Neural progenitor cell (in vitro differentiated cells): ENCODE measurements at regions not wholly inside any gene's neighbourhood (a gene's known extent, or its start where the extent isn't known, plus 50 kb on each side); places are given as distances from the start of the nearest gene placed in this dataset.

ENCODE experiments used
- DNase-seq: peaks from one replicate; pipeline ENCODE4 v3.0.0-alpha.2; 2016; ENCODE audit warnings: low spot score
- H2AFZ ChIP-seq: fragments of 200-600 bp; sonication (generic); replicated peaks from 2 replicates; pipeline ENCODE4 v1.6.1; 2016; ENCODE audit warnings: antibody characterized with exemption
- H3F3A ChIP-seq: fragments of 200-600 bp; sonication (generic); 2 replicates; pipeline ENCODE4 v1.6.1; 2016; ENCODE audit warnings: antibody characterized with exemption, low read depth
- H3K27ac ChIP-seq: fragments of 200-600 bp; sonication (generic); 2 replicates; pipeline ENCODE4 v1.5.1; 2016; ENCODE audit warnings: mild to moderate bottlenecking
- H3K27me3 ChIP-seq: fragments of 200-600 bp; sonication (generic); 2 replicates; pipeline ENCODE4 v1.6.1; 2016; ENCODE audit warnings: mild to moderate bottlenecking, moderate library complexity
- H3K36me3 ChIP-seq: fragments of 200-600 bp; sonication (generic); 2 replicates; pipeline ENCODE4 v1.5.1; 2016
- H3K4me1 ChIP-seq: fragments of 200-600 bp; sonication (generic); 2 replicates; pipeline ENCODE4 v1.6.1; 2016; ENCODE audit warnings: mixed run types
- H3K4me2 ChIP-seq: fragments of 200-600 bp; sonication (generic); 2 replicates; pipeline ENCODE4 v1.6.1; 2016
- H3K4me3 ChIP-seq: fragments of 200-600 bp; sonication (generic); 2 replicates; pipeline ENCODE4 v1.5.1; 2016
- H3K79me2 ChIP-seq: fragments of 200-600 bp; sonication (generic); 2 replicates; pipeline ENCODE4 v1.6.1; 2016; ENCODE audit warnings: low read depth
- H3K9ac ChIP-seq: fragments of 200-600 bp; sonication (generic); 2 replicates; pipeline ENCODE4 v1.6.1; 2016
- H3K9me3 ChIP-seq: fragments of 200-600 bp; sonication (generic); 2 replicates; pipeline ENCODE4 v1.5.1; 2016; ENCODE audit warnings: low read depth
- H4K20me1 ChIP-seq: fragments of 200-600 bp; sonication (generic); 2 replicates; pipeline ENCODE4 v1.6.1; 2016; ENCODE audit warnings: low read depth
- H3K27ac Mint-ChIP-seq: 3 replicates; pipeline ENCODE4 v1.8.0; 2021; ENCODE audit warnings: mixed read lengths
- H3K27me3 Mint-ChIP-seq: 2 replicates; pipeline ENCODE4 v1.8.0; 2022; ENCODE audit warnings: low read depth, mild to moderate bottlenecking, inconsistent platforms, moderate library complexity, mixed read lengths; ENCODE audit not compliant: insufficient read depth
- H3K36me3 Mint-ChIP-seq: 3 replicates; pipeline ENCODE4 v1.8.0; 2021; ENCODE audit warnings: mixed read lengths
- H3K4me1 Mint-ChIP-seq: 3 replicates; pipeline ENCODE4 v1.8.0; 2021; ENCODE audit warnings: mixed read lengths
- H3K4me3 Mint-ChIP-seq: 3 replicates; pipeline ENCODE4 v1.8.0; 2021; ENCODE audit warnings: mild to moderate bottlenecking, moderate library complexity, mixed read lengths
- H3K9me3 Mint-ChIP-seq: 3 replicates; pipeline ENCODE4 v1.8.0; 2020; ENCODE audit warnings: mixed read lengths
- CTCF ChIP-seq: fragments of 200-600 bp; sonication (generic); IDR thresholded peaks from 2 replicates; pipeline ENCODE4 v1.5.1; 2017; ENCODE audit warnings: antibody characterized with exemption, mild to moderate bottlenecking
- EZH2 ChIP-seq: fragments of 200-600 bp; sonication (generic); IDR thresholded peaks from 2 replicates; pipeline ENCODE4 v1.6.1; 2017; ENCODE audit warnings: antibody characterized with exemption, mild to moderate bottlenecking, moderate library complexity
- EZH2phosphoT487 ChIP-seq: fragments of 200-600 bp; sonication (generic); IDR thresholded peaks from 2 replicates; pipeline ENCODE4 v1.6.1; 2017; ENCODE audit warnings: antibody characterized with exemption

GRCh38 chr7:85310301-85310700 is 123.4 kb upstream of the SEMA3D start:
- H3K36me3 Mint-ChIP-seq, result no peaks in the 10 kb centered on the region
- Histone ChIP-seq H3K79me2 (no peaks in the 10 kb centered on the region), H4K20me1 (no peaks in the 10 kb centered on the region), H3F3A (no peaks in the 10 kb centered on the region), H3K4me3 (no peak overlapping the region), H3K4me1 (no peaks in the 10 kb centered on the region), H2AFZ (no peak overlapping the region), H3K9me3 (no peaks in the 10 kb centered on the region), H3K27me3 (no peaks in the 10 kb centered on the region), H3K9ac (no peak overlapping the region), H3K4me2 (no peak overlapping the region), H3K27ac (no peak overlapping the region), H3K36me3 (no peaks in the 10 kb centered on the region)
- DNase-seq, result no peak
- no peaks in the 10 kb centered on the region for H3K27me3 Mint-ChIP-seq
- H3K9me3 Mint-ChIP-seq, result no peaks in the 10 kb centered on the region
- TF ChIP-seq EZH2, result no peak
- TF ChIP-seq CTCF, result no peak
- TF ChIP-seq EZH2phosphoT487, result no peak
- no peak overlapping the region for H3K4me3 Mint-ChIP-seq
- H3K4me1 Mint-ChIP-seq, result no peaks in the 10 kb centered on the region
- no peak overlapping the region for H3K27ac Mint-ChIP-seq

- Histone ChIP-seq H3K9ac (no peak overlapping the region), H3K27ac (no peak overlapping the region), H3K79me2 (no peaks in the 10 kb centered on the region), H3K4me3 (no peak overlapping the region), H3K27me3 (no peaks in the 10 kb centered on the region), H3K9me3 (no peaks in the 10 kb centered on the region), H4K20me1 (no peaks in the 10 kb centered on the region), H3K4me2 (no peak overlapping the region), H3K36me3 (no peaks in the 10 kb centered on the region), H3F3A (no peaks in the 10 kb centered on the region), H2AFZ (no peak overlapping the region), H3K4me1 (no peaks in the 10 kb centered on the region)
- no peaks in the 10 kb centered on the region for H3K9me3 Mint-ChIP-seq
- DNase-seq, result no peak
- no peaks in the 10 kb centered on the region for H3K4me1 Mint-ChIP-seq
- H3K4me3 Mint-ChIP-seq, result no peak overlapping the region
- H3K27me3 Mint-ChIP-seq, result no peaks in the 10 kb centered on the region
- TF ChIP-seq EZH2, result no peak
- TF ChIP-seq CTCF, result no peak
- TF ChIP-seq EZH2phosphoT487, result no peak
- H3K36me3 Mint-ChIP-seq, result no peaks in the 10 kb centered on the region
- no peak overlapping the region for H3K27ac Mint-ChIP-seq
These were observed 119.3 kb upstream of the SEMA3D start for GRCh38 chr7:85306115-85306514.

- Histone ChIP-seq H3K36me3 (no peaks in the 10 kb centered on the region), H4K20me1 (no peaks in the 10 kb centered on the region), H3K4me3 (no peak overlapping the region), H3K4me1 (peaks cover 5% of the 10 kb centered on the region), H2AFZ (no peak overlapping the region), H3F3A (no peaks in the 10 kb centered on the region), H3K79me2 (no peaks in the 10 kb centered on the region), H3K9ac (no peak overlapping the region), H3K4me2 (no peak overlapping the region), H3K27me3 (no peaks in the 10 kb centered on the region), H3K9me3 (no peaks in the 10 kb centered on the region), H3K27ac (no peak overlapping the region)
- peaks cover 3% of the 10 kb centered on the region for H3K36me3 Mint-ChIP-seq
- no peak for DNase-seq
- no peak overlapping the region for H3K4me3 Mint-ChIP-seq
- H3K4me1 Mint-ChIP-seq, result peaks cover 14% of the 10 kb centered on the region
- peaks cover 3% of the 10 kb centered on the region for H3K9me3 Mint-ChIP-seq
- no peak overlapping the region for H3K27ac Mint-ChIP-seq
- TF ChIP-seq CTCF, result no peak
- peaks cover 2% of the 10 kb centered on the region for H3K27me3 Mint-ChIP-seq
These were observed 107.3 kb upstream of the SEMA3D start for GRCh38 chr7:85294176-85294575.
